Naive thymus-derived CD4-positive, alpha-beta T cell (primary cell): ENCODE measurements at regions not wholly inside any gene's neighbourhood (a gene's known extent, or its start where the extent isn't known, plus 50 kb on each side); places are given as distances from the start of the nearest gene placed in this dataset.
A peak's percentile ranks its signal among the peaks of the same experiment; 100 is the strongest.

Experiments used
- ATAC-seq: fragments of 150-1000 bp; cut with Tn5 transposase; 2 replicates; pipeline ENCODE4 v1.10.0; 2021; ENCODE audit warnings: mild to moderate bottlenecking, moderate library complexity
- CTCF ChIA-PET: fragments of 350-600 bp; sonication (Branson Sonifier 250); formaldehyde crosslinking; loops from one replicate; lab custom pipeline; 2021; ENCODE audit warnings: antibody characterized with exemption; lab: Charles Lee
- POLR2A ChIA-PET: fragments of 350-600 bp; sonication (Branson Sonifier 250); formaldehyde crosslinking; loops from one replicate; lab custom pipeline; 2021; ENCODE audit warnings: antibody characterized with exemption, inconsistent platforms; lab: Charles Lee
- DNase-seq, 9 donors: peaks; one replicate each; pipeline versions ENCODE4 v3.0.0 to v3.0.0-alpha.2; 2020 to 2022; ENCODE audit warnings: mixed read lengths in 1 of 9
- H3K27ac ChIP-seq: one replicate; pipeline ENCODE4 v1.7.0; 2013; ENCODE audit warnings: mild to moderate bottlenecking, low read depth, low read length, moderate library complexity
- H3K27me3 ChIP-seq, 2 donors: one replicate each; pipeline ENCODE4 v1.7.0; 2013; ENCODE audit warnings: low read length in 2 of 2, mild to moderate bottlenecking in 2 of 2, moderate library complexity in 2 of 2; ENCODE audit not compliant: control insufficient read depth in 2 of 2, insufficient read depth in 2 of 2
- H3K36me3 ChIP-seq, 3 experiments: 1 replicate in 2 of 3; 2 replicates in 1 of 3; pipeline ENCODE4 v1.7.0; 2013; ENCODE audit warnings: low read length in 3 of 3, mild to moderate bottlenecking in 3 of 3, moderate library complexity in 1 of 3; ENCODE audit not compliant: insufficient read depth in 3 of 3, control insufficient read depth in 2 of 3
- H3K4me1 ChIP-seq, 2 donors: one replicate each; pipeline ENCODE4 v1.7.0; 2013; ENCODE audit warnings: low read length in 2 of 2, mild to moderate bottlenecking in 2 of 2, moderate library complexity in 1 of 2; ENCODE audit not compliant: control insufficient read depth in 2 of 2, insufficient read depth in 2 of 2
- H3K4me3 ChIP-seq: 2 replicates; pipeline ENCODE4 v1.7.0; 2013; ENCODE audit warnings: mild to moderate bottlenecking, low read length
- H3K9me3 ChIP-seq, 3 experiments: 1 replicate in 2 of 3; 2 replicates in 1 of 3; pipeline ENCODE4 v1.7.0; 2013; ENCODE audit warnings: low read length in 3 of 3; ENCODE audit not compliant: control insufficient read depth in 2 of 3
- H3K27ac Mint-ChIP-seq, 9 donors: one replicate each; pipeline ENCODE4 v1.8.0; 2020 to 2022; ENCODE audit warnings: mixed read lengths in 9 of 9, mild to moderate bottlenecking in 8 of 9, moderate library complexity in 5 of 9, inconsistent platforms in 2 of 9
- H3K27me3 Mint-ChIP-seq, 5 donors: one replicate each; pipeline ENCODE4 v1.8.0; 2021 to 2022; ENCODE audit warnings: mixed read lengths in 5 of 5, mild to moderate bottlenecking in 1 of 5
- H3K36me3 Mint-ChIP-seq, 5 donors: one replicate each; pipeline ENCODE4 v1.8.0; 2020 to 2022; ENCODE audit warnings: mixed read lengths in 5 of 5, mild to moderate bottlenecking in 3 of 5, inconsistent platforms in 1 of 5
- H3K4me1 Mint-ChIP-seq, 7 donors: one replicate each; pipeline ENCODE4 v1.8.0; 2020 to 2022; ENCODE audit warnings: mixed read lengths in 7 of 7, mild to moderate bottlenecking in 3 of 7, inconsistent platforms in 1 of 7
- H3K4me3 Mint-ChIP-seq, 10 donors: one replicate each; pipeline ENCODE4 v1.8.0; 2020 to 2022; ENCODE audit warnings: mild to moderate bottlenecking in 10 of 10, mixed read lengths in 10 of 10, moderate library complexity in 6 of 10, inconsistent platforms in 2 of 10
- H3K9me3 Mint-ChIP-seq, 11 donors: one replicate each; pipeline ENCODE4 v1.8.0; 2020 to 2022; ENCODE audit warnings: mixed read lengths in 11 of 11, mild to moderate bottlenecking in 4 of 11, inconsistent platforms in 1 of 11, moderate library complexity in 1 of 11
- intact Hi-C, 2 donors: fragments of 100-400 bp; cut with micrococcal nuclease; formaldehyde crosslinking; loops; one replicate each; pipeline ENCODE4 v1.15.1; 2023

DNA sequence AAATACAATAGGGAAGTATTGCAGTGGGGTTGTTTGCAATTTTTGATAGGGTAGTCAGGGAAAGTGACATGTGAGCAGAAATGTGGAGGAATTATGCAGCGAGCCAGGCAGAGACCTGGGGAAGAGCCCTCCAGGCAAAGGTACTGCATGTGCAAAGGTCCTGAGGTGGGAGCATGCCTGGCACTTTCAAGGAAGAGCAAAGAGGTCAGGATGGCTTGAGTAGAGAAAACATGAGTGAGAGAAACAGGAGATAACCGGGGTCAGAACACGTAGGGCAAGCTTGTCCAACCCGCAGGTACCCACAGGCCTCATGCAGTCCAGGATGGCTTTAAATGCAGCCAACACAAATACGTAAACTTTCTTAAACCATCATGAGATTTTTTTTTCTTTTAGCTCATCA, 71.0 kb downstream of the COQ2 start:
- Mint-ChIP-seq H3K4me3 (peak overlapping the region in 3 of 10 donors; percentile 34 to 64 (median 40)), H3K27ac (peak overlapping the region; percentile 2 to 99 (median 92)), H3K9me3 (peaks cover 0 to 11% (median 0%) of the 10 kb centered on the region in 11 donors), H3K36me3 (peaks cover 0 to 31% (median 0%) of the 10 kb centered on the region in 5 donors), H3K4me1 (peaks cover 62 to 94% (median 93%) of the 10 kb centered on the region in 7 donors), H3K27me3 (peaks cover 0 to 12% (median 0%) of the 10 kb centered on the region in 5 donors)
- no peaks in the 10 kb centered on the region for H3K27me3 ChIP-seq
- peaks cover 80% of the 10 kb centered on the region in 2 donors for H3K4me1 ChIP-seq
- no peaks in the 10 kb centered on the region for H3K36me3 ChIP-seq
- POLR2A ChIA-PET = interaction anchor here (0.7 to 6.6 kb wide), 3 partner anchors 99 to 201 kb away, joined by 3 to 42 read pairs (median 8); partner anchors contain the start of gene PLAC8
- H3K27ac ChIP-seq = no peak overlapping the region
- DNase-seq = no peak
- no peaks in the 10 kb centered on the region for H3K9me3 ChIP-seq
- intact Hi-C loops = loop anchor here (2.0 to 10.0 kb wide), 3 partner anchors 15 to 1719 kb away; partner anchors contain the start of genes ENOPH1 (in 1 of the 2) and HNRNPDL (in 1 of the 2)
- no peak for ATAC-seq
- H3K4me3 ChIP-seq = no peak overlapping the region
- CTCF ChIA-PET = interaction anchor here (1.5 to 2.0 kb wide), 2 partner anchors 38 to 47 kb away, joined by 4 to 13 read pairs; no protein-coding TSS in a partner anchor

DNA sequence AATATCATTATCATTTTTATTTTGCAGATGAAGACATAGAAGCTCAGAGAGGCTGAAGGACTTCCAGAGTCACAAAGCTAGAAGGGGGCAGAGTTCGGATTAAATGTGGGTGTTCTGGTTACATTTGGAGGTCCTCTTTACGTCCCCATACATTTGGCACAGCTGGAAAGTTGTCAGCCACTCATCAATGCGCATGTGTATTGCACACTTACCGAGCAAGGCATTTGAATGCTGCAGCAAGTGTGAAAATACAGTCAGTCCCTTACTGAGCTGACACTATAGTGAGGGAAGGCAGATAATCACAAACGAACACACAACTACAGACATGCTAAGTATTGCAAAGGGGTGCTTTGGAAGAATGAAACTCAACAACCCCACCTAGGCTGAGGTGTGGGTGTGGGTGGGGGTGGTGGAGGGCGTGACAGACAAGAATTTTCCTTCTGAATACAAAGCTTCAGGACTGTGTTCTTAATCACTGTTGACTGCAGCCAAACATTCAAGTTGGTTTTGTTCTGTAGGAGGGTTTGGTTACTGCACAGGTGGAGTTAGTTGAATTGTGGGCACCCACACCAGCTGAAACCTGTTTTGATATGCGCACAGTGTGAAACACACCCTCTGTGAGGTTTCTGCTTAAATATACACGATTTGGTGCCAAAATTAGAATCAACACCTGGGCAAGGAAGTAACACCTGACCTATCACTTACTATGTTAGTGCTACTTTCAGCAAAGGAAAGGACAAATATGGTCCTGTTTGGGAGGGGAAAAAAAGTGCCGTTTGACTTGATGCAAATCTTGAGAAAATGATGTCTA, 72.4 kb downstream of the COQ2 start:
- Mint-ChIP-seq H3K9me3 (peaks cover 0 to 15% (median 0%) of the 10 kb centered on the region in 11 donors), H3K36me3 (peaks cover 0 to 34% (median 0%) of the 10 kb centered on the region in 5 donors), H3K27me3 (peaks cover 0 to 17% (median 0%) of the 10 kb centered on the region in 5 donors), H3K4me3 (peak overlapping the region; percentile 49 to 90 (median 68)), H3K27ac (peak overlapping the region; percentile 83 to 99 (median 92)), H3K4me1 (peaks cover 55 to 84% (median 79%) of the 10 kb centered on the region in 7 donors)
- Histone ChIP-seq H3K9me3 (no peaks in the 10 kb centered on the region), H3K27me3 (no peaks in the 10 kb centered on the region), H3K27ac (peak overlapping the region; percentile 67), H3K36me3 (no peaks in the 10 kb centered on the region), H3K4me1 (peaks cover 67 to 69% of the 10 kb centered on the region in 2 donors), H3K4me3 (peak overlapping the region; percentile 38)
- ATAC-seq (peak; percentile 95), DNase-seq (peak in 7 of 9 donors; percentile 72 to 96 (median 90))
- intact Hi-C loops = loop anchor here (1.0 to 10.0 kb wide), 8 partner anchors 13 to 1717 kb away; partner anchors contain the start of genes PLAC8 (in 2 of the 2), ENOPH1 (in 1 of the 2) and HNRNPDL (in 1 of the 2)
- CTCF ChIA-PET = interaction anchor here (0.8 to 2.1 kb wide), 10 partner anchors 16 to 137 kb away, joined by 3 to 13 read pairs (median 4); no protein-coding TSS in a partner anchor
- POLR2A ChIA-PET = interaction anchor here (0.6 to 6.6 kb wide), 13 partner anchors 11 to 239 kb away, joined by 3 to 42 read pairs (median 5); partner anchors contain the start of gene PLAC8

DNA sequence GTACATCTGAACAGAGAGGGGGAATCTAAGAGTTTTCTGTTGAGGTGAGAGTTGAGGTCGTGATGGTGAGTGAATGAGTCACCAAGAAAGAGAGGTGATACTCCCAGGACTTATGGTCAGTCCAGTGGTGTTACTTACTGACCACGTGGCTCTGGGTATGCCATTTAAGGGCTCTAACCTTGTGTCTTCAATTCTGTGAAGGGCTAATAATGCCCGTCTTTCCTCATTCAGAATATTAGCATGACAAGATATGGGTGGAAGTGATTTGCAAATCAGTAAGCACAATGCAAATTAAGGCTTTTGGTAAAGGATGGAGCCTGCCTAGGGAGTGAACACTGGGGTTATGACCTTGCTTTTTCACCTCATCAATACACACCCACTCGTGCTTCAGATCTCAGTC, 75.2 kb downstream of the COQ2 start:
- Histone ChIP-seq H3K4me3 (no peak overlapping the region), H3K4me1 (peaks cover 41% of the 10 kb centered on the region in 2 donors), H3K9me3 (no peaks in the 10 kb centered on the region), H3K36me3 (no peaks in the 10 kb centered on the region), H3K27ac (no peak overlapping the region), H3K27me3 (no peaks in the 10 kb centered on the region)
- Mint-ChIP-seq H3K4me3 (peak overlapping the region in 6 of 10 donors; percentile 5 to 70 (median 40)), H3K27me3 (peaks cover 0 to 17% (median 0%) of the 10 kb centered on the region in 5 donors), H3K9me3 (peaks cover 0 to 15% (median 0%) of the 10 kb centered on the region in 11 donors), H3K4me1 (peaks cover 34 to 57% (median 51%) of the 10 kb centered on the region in 7 donors), H3K36me3 (peaks cover 0 to 21% (median 0%) of the 10 kb centered on the region in 5 donors), H3K27ac (peak overlapping the region in 8 of 9 donors; percentile 9 to 99 (median 88))
- intact Hi-C loops = no loop called here
- no peak for DNase-seq
- ATAC-seq = no peak
- POLR2A ChIA-PET = interaction anchor here (0.7 to 6.6 kb wide), 5 partner anchors 12 to 99 kb away, joined by 3 to 42 read pairs (median 5); partner anchors contain the start of gene PLAC8
- CTCF ChIA-PET = interaction anchor here (1.6 to 1.9 kb wide), 2 partner anchors 44 to 99 kb away, joined by 4 to 10 read pairs; no protein-coding TSS in a partner anchor

- peak overlapping the region in 3 of 10 donors; percentile 25 to 70 (median 63) for H3K4me3 Mint-ChIP-seq
- Histone ChIP-seq H3K9me3 (no peaks in the 10 kb centered on the region), H3K27me3 (no peaks in the 10 kb centered on the region), H3K36me3 (no peaks in the 10 kb centered on the region), H3K4me3 (no peak overlapping the region), H3K27ac (no peak overlapping the region), H3K4me1 (peaks cover 37 to 40% of the 10 kb centered on the region in 2 donors)
- no peak for ATAC-seq
- peaks cover 0 to 17% (median 0%) of the 10 kb centered on the region in 5 donors for H3K36me3 Mint-ChIP-seq
- intact Hi-C loops = no loop called here
- peaks cover 33 to 54% (median 50%) of the 10 kb centered on the region in 7 donors for H3K4me1 Mint-ChIP-seq
- H3K27me3 Mint-ChIP-seq = peaks cover 0 to 17% (median 0%) of the 10 kb centered on the region in 5 donors
- ChIA-PET POLR2A (interaction anchor here (0.6 to 6.6 kb wide), 6 partner anchors 12 to 117 kb away, joined by 3 to 42 read pairs (median 4); partner anchors contain the start of gene PLAC8), CTCF (interaction anchor here (0.7 kb wide), 1 partner anchor 98 kb away, joined by 4 read pairs; no protein-coding TSS in a partner anchor)
- H3K27ac Mint-ChIP-seq = peak overlapping the region in 7 of 9 donors; percentile 9 to 92 (median 67)
- no peak for DNase-seq
- H3K9me3 Mint-ChIP-seq = peaks cover 0 to 15% (median 0%) of the 10 kb centered on the region in 11 donors
These were observed 75.9 kb downstream of the COQ2 start for GRCh38 chr4:83208371-83209365.

DNA sequence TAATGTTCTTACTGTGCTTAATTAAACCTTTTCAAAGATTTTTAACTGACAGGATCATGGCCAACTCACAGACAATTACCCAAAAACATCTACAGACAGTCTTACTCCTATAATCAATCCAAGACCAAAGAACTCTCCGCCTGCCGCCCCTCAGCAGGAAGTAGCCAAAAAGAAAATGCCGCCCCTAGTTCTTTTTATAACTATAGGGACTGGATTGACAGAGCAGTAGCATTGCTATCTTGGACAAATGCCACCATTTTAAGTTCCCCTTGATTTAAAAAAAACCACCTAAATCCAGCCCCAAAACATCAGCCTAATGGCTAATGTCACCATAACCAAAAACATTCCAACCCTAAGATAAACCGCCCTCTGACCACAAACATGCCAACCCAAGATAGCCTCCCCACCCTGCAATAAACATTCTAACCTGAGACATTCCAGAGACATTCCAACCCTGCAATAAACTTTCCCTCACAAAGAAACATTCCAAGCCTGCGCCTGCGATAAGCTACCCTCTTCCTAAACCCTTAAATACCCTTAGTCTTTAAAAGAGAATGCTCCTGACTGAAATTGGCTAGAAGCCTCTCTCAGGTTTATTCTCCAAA, 77.0 kb downstream of the COQ2 start:
- no peak for DNase-seq
- Histone ChIP-seq H3K9me3 (no peaks in the 10 kb centered on the region), H3K4me1 (peaks cover 27 to 30% of the 10 kb centered on the region in 2 donors), H3K27me3 (no peaks in the 10 kb centered on the region), H3K27ac (no peak overlapping the region), H3K4me3 (no peak overlapping the region), H3K36me3 (no peaks in the 10 kb centered on the region)
- peaks cover 0 to 9% (median 0%) of the 10 kb centered on the region in 11 donors for H3K9me3 Mint-ChIP-seq
- CTCF ChIA-PET = no interaction called here
- intact Hi-C loops = no loop called here
- peak overlapping the region in 1 of 10 donors; percentile 9 for H3K4me3 Mint-ChIP-seq
- peaks cover 0 to 11% (median 0%) of the 10 kb centered on the region in 5 donors for H3K36me3 Mint-ChIP-seq
- peaks cover 27 to 43% (median 39%) of the 10 kb centered on the region in 7 donors for H3K4me1 Mint-ChIP-seq
- ATAC-seq = no peak
- peak overlapping the region in 4 of 9 donors; percentile 18 to 46 (median 29) for H3K27ac Mint-ChIP-seq
- POLR2A ChIA-PET = interaction anchor here (0.6 to 6.6 kb wide), 3 partner anchors 43 to 116 kb away, joined by 3 to 42 read pairs (median 5); partner anchors contain the start of gene PLAC8
- peaks cover 0 to 17% (median 0%) of the 10 kb centered on the region in 5 donors for H3K27me3 Mint-ChIP-seq
